Activated naive CD8-positive, alpha-beta T cell treated with anti-CD3 and anti-CD28 coated beads, Interleukin-2, amount 50 U/mL, for 16 hours (primary cell): ENCODE measurements at regions not wholly inside any gene's neighbourhood (a gene's known extent, or its start where the extent isn't known, plus 50 kb on each side); places are given as distances from the start of the nearest gene placed in this dataset.

Source experiments
- DNase-seq: peaks from one replicate; pipeline ENCODE4 v3.0.0-alpha.2; 2020; ENCODE audit warnings: low read depth, low spot score

GRCh38 chr1:192521734-192522133, 53.8 kb upstream of the RGS1 start:
- no peak for DNase-seq

- no peak for DNase-seq
Measured at GRCh38 chr1:192522673-192523072, 52.9 kb upstream of the RGS1 start.

DNA sequence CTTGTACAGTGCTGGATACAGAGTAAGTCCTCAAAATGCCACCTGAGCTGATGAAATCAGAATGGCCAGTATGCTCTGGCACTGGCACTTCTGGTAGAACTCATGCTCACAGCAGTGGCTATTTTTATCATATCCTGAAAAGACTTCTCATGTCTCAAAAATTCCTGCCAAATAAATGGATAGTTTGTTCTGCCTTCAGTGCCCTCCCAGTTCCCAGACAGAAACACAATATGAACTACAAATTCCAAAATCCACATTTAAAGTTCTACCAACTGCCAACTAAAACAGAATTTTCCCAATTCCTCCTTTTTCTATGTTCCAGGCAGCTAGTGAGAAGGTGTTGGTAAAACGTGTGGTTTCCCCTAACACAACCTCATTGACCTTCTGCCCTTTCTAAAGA, 51.4 kb upstream of the RGS1 start:
- no peak for DNase-seq
